ENCODE measurements at regions not wholly inside any gene's neighbourhood (a gene's known extent, or its start where the extent isn't known, plus 50 kb on each side); places are given as distances from the start of the nearest gene placed in this dataset.

DNA sequence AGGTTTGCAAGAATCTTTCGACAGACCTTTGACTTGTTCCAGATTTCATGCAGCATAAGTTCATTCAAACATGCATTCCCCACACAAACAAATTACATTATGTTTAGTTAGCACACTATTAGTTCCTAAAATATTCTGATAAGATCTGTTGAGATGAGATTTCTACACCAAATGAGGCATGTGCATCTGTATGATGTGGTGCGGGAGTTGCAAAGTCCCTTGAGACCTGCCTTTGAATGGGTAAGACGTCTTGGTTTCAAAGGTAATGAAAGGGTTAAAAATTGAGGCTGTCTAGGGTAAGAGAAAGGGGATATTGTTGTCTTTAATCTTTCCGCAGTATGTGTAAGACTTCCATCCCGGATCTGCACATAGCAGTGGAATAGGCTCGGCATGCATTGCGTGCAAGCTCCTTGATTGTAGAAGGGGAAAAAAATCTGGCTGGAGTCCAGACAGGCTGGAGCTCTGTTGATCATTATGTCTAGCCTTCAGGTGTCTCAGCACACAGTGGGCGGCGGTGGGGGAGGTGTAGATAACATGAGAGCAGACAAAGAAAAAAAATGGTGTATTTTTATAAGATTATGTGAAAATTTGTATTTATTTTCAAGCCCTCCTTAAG is 296.6 kb downstream of the PTPRC start:
- TF ChIP-seq ISL1 (CRISPR knock-in tag; IDR thresholded peaks at IDR 0.05), result no peak
- TF ChIP-seq, protein P1, sequence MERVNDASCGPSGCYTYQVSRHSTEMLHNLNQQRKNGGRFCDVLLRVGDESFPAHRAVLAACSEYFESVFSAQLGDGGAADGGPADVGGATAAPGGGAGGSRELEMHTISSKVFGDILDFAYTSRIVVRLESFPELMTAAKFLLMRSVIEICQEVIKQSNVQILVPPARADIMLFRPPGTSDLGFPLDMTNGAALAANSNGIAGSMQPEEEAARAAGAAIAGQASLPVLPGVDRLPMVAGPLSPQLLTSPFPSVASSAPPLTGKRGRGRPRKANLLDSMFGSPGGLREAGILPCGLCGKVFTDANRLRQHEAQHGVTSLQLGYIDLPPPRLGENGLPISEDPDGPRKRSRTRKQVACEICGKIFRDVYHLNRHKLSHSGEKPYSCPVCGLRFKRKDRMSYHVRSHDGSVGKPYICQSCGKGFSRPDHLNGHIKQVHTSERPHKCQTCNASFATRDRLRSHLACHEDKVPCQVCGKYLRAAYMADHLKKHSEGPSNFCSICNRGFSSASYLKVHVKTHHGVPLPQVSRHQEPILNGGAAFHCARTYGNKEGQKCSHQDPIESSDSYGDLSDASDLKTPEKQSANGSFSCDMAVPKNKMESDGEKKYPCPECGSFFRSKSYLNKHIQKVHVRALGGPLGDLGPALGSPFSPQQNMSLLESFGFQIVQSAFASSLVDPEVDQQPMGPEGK (CRISPR knock-in tag; IDR thresholded peaks at IDR 0.05; ENCODE audit: borderline replicate concordance), result no peak
- no peak for TF ChIP-seq ZNF565 (CRISPR knock-in tag; conservative IDR thresholded peaks at IDR 0.05; ENCODE audit: low read depth)
- TF ChIP-seq RARB (CRISPR knock-in tag; IDR thresholded peaks at IDR 0.05), result no peak
- no peak for TF ChIP-seq ARNTL (CRISPR knock-in tag; IDR thresholded peaks at IDR 0.05; ENCODE audit: borderline replicate concordance, low read depth)
- TF ChIP-seq, protein P2, sequence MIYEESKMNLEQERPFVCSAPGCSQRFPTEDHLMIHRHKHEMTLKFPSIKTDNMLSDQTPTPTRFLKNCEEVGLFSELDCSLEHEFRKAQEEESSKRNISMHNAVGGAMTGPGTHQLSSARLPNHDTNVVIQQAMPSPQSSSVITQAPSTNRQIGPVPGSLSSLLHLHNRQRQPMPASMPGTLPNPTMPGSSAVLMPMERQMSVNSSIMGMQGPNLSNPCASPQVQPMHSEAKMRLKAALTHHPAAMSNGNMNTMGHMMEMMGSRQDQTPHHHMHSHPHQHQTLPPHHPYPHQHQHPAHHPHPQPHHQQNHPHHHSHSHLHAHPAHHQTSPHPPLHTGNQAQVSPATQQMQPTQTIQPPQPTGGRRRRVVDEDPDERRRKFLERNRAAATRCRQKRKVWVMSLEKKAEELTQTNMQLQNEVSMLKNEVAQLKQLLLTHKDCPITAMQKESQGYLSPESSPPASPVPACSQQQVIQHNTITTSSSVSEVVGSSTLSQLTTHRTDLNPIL (CRISPR knock-in tag; IDR thresholded peaks at IDR 0.05; ENCODE audit: low read depth), result no peak
- no peak for TF ChIP-seq ZNF8 (CRISPR knock-in tag; IDR thresholded peaks at IDR 0.05)
